ENCODE measurements at regions not wholly inside any gene's neighbourhood (a gene's known extent, or its start where the extent isn't known, plus 50 kb on each side); places are given as distances from the start of the nearest gene placed in this dataset.

- TF ChIP-seq CTCF (conservative IDR thresholded peaks at IDR 0.05) (no peak), ZFX (IDR thresholded peaks at IDR 0.05) (no peak)
Observed at GRCh38 chr17:13699261-13699660, 97.5 kb upstream of the HS3ST3A1 start.

Measured in C4-2B (cell line).